ENCODE measurements at regions not wholly inside any gene's neighbourhood (a gene's known extent, or its start where the extent isn't known, plus 50 kb on each side); places are given as distances from the start of the nearest gene placed in this dataset.

DNA sequence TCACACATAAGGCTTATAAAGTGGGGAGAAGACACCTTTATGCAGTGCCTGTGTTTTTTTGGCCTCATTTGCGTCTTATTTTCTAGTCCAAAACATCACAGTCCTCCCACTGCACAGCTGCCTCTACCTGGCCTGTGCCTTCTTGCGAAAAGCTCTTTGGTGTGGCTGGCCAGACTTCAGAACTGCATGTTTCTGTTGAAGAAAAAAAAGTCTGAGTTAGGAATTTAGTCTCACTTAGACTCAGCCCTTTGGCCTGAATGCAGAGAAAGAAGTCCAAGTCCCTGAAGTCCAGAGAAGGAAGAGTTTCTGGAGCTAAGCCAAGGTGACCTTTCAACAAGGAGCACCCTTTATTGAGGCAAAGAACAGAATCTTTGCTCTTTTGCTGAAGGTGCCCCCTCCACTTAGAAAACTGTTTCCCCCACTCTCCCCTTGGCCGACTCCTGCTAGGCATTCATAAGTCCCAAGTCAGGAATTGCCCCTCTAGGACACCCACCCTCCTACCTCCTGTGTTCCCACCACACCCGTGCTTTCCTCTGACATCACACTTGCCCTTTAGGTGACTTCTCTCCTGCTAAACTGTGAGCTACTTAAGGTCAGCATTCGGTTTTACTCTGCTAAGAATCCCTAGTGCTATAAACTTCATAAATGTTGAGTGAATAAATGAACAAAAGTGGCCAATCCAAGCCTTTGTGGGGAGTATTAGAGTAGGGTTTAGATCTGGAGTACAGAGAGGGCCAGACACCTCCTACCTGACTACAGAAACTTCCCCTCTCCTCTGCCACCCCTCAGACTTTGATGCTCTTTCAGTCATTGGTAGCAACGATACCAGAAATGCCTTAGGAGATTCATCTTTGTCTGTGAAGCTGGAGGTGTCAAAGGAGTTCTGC lies 226.8 kb downstream of the LACC1 start:
- Histone ChIP-seq H3K14ac (ENCODE audit: insufficient read depth, low read length) (no peak overlapping the region), H2BK12ac (ENCODE audit: insufficient read length, low read depth, low read length) (no peak overlapping the region), H3K4me1 (ENCODE audit: insufficient read depth, low read length) (no peaks in the 10 kb centered on the region), H4K20me1 (ENCODE audit: control insufficient read depth, insufficient read depth, insufficient read length) (no peaks in the 10 kb centered on the region), H3K9ac (ENCODE audit: extremely low read depth, insufficient read length, low read length) (no peak overlapping the region), H3K79me1 (ENCODE audit: insufficient read depth, low read depth, low read length, poor library complexity, severe bottlenecking) (no peaks in the 10 kb centered on the region), H3K23me2 (ENCODE audit: insufficient read length, low read depth, low read length, poor library complexity, severe bottlenecking) (no peaks in the 10 kb centered on the region), H2BK5ac (ENCODE audit: insufficient read length, low read length) (no peak overlapping the region), H3K23ac (ENCODE audit: insufficient read length, low read depth, low read length) (no peak overlapping the region), H2BK20ac (ENCODE audit: low read depth, low read length, poor library complexity, severe bottlenecking) (no peak overlapping the region), H2AFZ (ENCODE audit: low read length) (no peak overlapping the region), H3K4ac (ENCODE audit: low read depth, low read length) (no peak overlapping the region), H3T11ph (ENCODE audit: low read length) (no peak overlapping the region), H3K18ac (ENCODE audit: insufficient read length, low read depth, low read length) (no peak overlapping the region), H2BK120ac (ENCODE audit: low read depth, low read length, poor library complexity, severe bottlenecking) (no peak overlapping the region), H4K8ac (replicated peaks; ENCODE audit: insufficient read length, low read depth, low read length) (no peak overlapping the region), H4K91ac (ENCODE audit: insufficient read length, low read depth, low read length) (no peak overlapping the region), H2BK15ac (ENCODE audit: low read depth, low read length) (no peak overlapping the region), H3K4me2 (ENCODE audit: insufficient read depth, insufficient read length, low read length) (no peak overlapping the region), H3K27me3 (ENCODE audit: insufficient read depth, low read length) (no peaks in the 10 kb centered on the region; the same call in 1 of the 2 replicates), H3K27ac (ENCODE audit: insufficient read length, low read depth, low read length) (no peak overlapping the region), H3K79me2 (ENCODE audit: insufficient read depth, low read length) (no peaks in the 10 kb centered on the region), H4K5ac (ENCODE audit: insufficient read length, low read depth, low read length) (no peak overlapping the region), H3K56ac (ENCODE audit: insufficient read length, low read depth, low read length) (no peak overlapping the region), H2AK5ac (ENCODE audit: insufficient read length, low read length) (no peak overlapping the region), H3K9me3 (ENCODE audit: control insufficient read depth, low read depth, low read length) (no peaks in the 10 kb centered on the region)
- H3K4me1 Mint-ChIP-seq = peaks cover 12% of the 10 kb centered on the region in 2 experiments
- H3K9me3 Mint-ChIP-seq = peaks cover 11 to 12% of the 10 kb centered on the region in 2 experiments
- DNase-seq = no peak
- TF ChIP-seq, protein P1, sequence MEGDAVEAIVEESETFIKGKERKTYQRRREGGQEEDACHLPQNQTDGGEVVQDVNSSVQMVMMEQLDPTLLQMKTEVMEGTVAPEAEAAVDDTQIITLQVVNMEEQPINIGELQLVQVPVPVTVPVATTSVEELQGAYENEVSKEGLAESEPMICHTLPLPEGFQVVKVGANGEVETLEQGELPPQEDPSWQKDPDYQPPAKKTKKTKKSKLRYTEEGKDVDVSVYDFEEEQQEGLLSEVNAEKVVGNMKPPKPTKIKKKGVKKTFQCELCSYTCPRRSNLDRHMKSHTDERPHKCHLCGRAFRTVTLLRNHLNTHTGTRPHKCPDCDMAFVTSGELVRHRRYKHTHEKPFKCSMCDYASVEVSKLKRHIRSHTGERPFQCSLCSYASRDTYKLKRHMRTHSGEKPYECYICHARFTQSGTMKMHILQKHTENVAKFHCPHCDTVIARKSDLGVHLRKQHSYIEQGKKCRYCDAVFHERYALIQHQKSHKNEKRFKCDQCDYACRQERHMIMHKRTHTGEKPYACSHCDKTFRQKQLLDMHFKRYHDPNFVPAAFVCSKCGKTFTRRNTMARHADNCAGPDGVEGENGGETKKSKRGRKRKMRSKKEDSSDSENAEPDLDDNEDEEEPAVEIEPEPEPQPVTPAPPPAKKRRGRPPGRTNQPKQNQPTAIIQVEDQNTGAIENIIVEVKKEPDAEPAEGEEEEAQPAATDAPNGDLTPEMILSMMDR (conservative IDR thresholded peaks at IDR 0.05) = no peak
- H3K27ac Mint-ChIP-seq = no peak overlapping the region
- no peaks in the 10 kb centered on the region; the same call in 1 of the 2 replicates for H3K27me3 Mint-ChIP-seq (ENCODE audit: low read depth)
- H3K36me3 Mint-ChIP-seq (ENCODE audit: insufficient read depth in 1 of 3, low read depth in 3 of 3) = peaks cover 0 to 14% (median 4%) of the 10 kb centered on the region in 3 experiments; a peak in 4 of 7 replicates
- H3K4me3 Mint-ChIP-seq = no peak overlapping the region
- WGBS (ENCODE audit: extremely low coverage, insufficient read length, low lambda C conversion rate) = no CpG with 5 or more reads among the region's 6 CpGs

Measured in H9 (cell line).